ENCODE measurements at regions not wholly inside any gene's neighbourhood (a gene's known extent, or its start where the extent isn't known, plus 50 kb on each side); places are given as distances from the start of the nearest gene placed in this dataset.

- no peak for TF ChIP-seq ZNF655 (CRISPR knock-in tag; IDR thresholded peaks at IDR 0.05)
- no peak for TF ChIP-seq CXXC5 (CRISPR knock-in tag; IDR thresholded peaks at IDR 0.05)
- no peak for TF ChIP-seq SP2 (IDR thresholded peaks at IDR 0.05; ENCODE audit: extremely low read depth, low read depth, low read length, poor library complexity, severe bottlenecking)
- peak; percentile 29; the same call in 1 of the 2 replicates for TF ChIP-seq DPF2 (IDR thresholded peaks at IDR 0.05)
- TF ChIP-seq PRDM10 (IDR thresholded peaks at IDR 0.05; ENCODE audit: partially characterized antibody) = peak; percentile 96
- TF ChIP-seq ZBTB43 (CRISPR knock-in tag; IDR thresholded peaks at IDR 0.05) = no peak
- no peak for TF ChIP-seq DNMT1 (IDR thresholded peaks at IDR 0.05)
- TF ChIP-seq DEAF1 (CRISPR knock-in tag; IDR thresholded peaks at IDR 0.05) = no peak
- no peak for TF ChIP-seq UBTF (IDR thresholded peaks at IDR 0.05; ENCODE audit: borderline replicate concordance in 1 of 2, low read depth in 2 of 2, low read length in 2 of 2)
- no peak for TF ChIP-seq HMGXB4 (CRISPR knock-in tag; IDR thresholded peaks at IDR 0.05)
- no peak for TF ChIP-seq MEIS2 (IDR thresholded peaks at IDR 0.05; ENCODE audit: partially characterized antibody)
- no peak for TF ChIP-seq DIDO1 (tag; IDR thresholded peaks at IDR 0.05; ENCODE audit: low read depth)
- TF ChIP-seq EP300 (IDR thresholded peaks at IDR 0.05; ENCODE audit: low read length) = peak; percentile 36; the same call in 1 of the 2 replicates
- TF ChIP-seq SIRT6 (IDR thresholded peaks at IDR 0.05; ENCODE audit: low read depth, low read length) = no peak
Observed at GRCh38 chr14:26281280-26281998, 316.4 kb downstream of the NOVA1 start (continued).

All from K562 (cell line).